ENCODE measurements at regions not wholly inside any gene's neighbourhood (a gene's known extent, or its start where the extent isn't known, plus 50 kb on each side); places are given as distances from the start of the nearest gene placed in this dataset.
"Not testable (repeated sequence)": the region's sequence is repeated elsewhere in the genome, so short reads cannot be mapped to it uniquely, and the experiment has no call there.

DNA sequence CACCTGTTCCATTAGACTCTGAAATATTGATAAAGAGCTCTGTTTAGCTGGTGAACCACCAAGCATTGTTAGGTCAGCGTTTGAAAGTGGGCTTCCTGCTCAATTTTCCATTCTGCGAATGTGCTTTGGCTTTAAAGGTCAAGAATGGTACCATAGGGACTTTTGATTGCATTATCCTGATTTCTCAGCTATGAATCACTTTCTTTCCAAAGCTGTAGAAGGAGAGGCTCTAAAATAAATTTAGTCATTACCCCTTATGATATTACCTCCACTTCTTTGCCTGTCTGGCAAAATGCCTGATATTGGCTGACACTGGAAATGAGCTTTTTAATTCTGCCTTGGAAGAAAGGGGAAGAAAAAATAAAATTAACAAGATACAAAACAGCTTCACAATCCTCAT, 237.2 kb upstream of the CTNND2 start:
- TF ChIP-seq MYC (IDR thresholded peaks at IDR 0.05; ENCODE audit: low read depth, low read length) (no peak), POLR2A (IDR thresholded peaks at IDR 0.05; ENCODE audit: extremely low read depth, insufficient read length) (no peak), CTCF (IDR thresholded peaks at IDR 0.05; ENCODE audit: low read depth, low read length) (no peak), MAX (IDR thresholded peaks at IDR 0.05; ENCODE audit: low read depth, low read length) (no peak)

DNA sequence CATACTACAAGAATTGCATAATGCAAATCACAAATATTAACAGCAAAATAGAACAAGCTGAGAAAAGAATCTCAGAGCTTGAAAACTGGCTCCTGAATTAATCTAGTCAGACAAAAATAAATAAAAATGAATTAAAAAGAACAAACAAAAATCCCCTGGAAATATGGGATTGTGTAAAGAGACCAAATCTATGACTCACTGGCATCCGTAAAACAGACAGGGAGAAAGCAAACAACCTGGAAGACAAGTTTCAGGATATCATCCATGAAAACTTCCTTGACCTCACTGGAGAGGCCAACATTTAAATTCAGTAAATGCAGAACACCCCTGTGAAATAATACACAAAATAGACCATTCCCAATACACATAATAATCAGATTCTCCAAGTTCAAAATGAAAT, 229.3 kb upstream of the CTNND2 start:
- TF ChIP-seq MAX (IDR thresholded peaks at IDR 0.05; ENCODE audit: low read depth, low read length) = no peak
- no peak for TF ChIP-seq CTCF (IDR thresholded peaks at IDR 0.05; ENCODE audit: low read depth, low read length)
- TF ChIP-seq MYC (IDR thresholded peaks at IDR 0.05; ENCODE audit: low read depth, low read length) = no peak
- TF ChIP-seq POLR2A (IDR thresholded peaks at IDR 0.05; ENCODE audit: extremely low read depth, insufficient read length) = no peak
- no peak overlapping the region for H3K4me3 ChIP-seq (ENCODE audit: low read depth, low read length)
- DNase-seq (ENCODE audit: low read depth) = no peak

More for the DNA sequence above, 237.2 kb upstream of the CTNND2 start:
- DNase-seq (ENCODE audit: low read depth) = no peak
- no peak overlapping the region for H3K4me3 ChIP-seq (ENCODE audit: low read depth, low read length)

DNA sequence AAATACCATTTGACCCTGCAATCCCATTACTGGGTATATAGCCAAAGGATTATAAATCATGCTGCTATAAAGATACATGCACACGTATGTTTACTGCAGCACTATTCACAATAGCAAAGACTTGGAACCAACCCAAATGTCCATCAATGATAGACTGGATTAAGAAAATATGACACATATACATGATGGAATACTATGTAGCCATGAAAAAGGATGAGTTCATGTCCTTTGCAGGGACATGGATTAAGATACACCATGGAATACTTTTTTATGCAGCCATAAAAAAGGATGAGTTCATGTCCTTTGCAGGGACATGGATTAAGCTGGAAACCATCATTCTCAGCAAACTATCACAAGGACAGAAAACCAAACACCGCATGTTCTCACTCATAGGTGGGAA, 226.8 kb upstream of the CTNND2 start:
- DNase-seq (ENCODE audit: low read depth); H3K4me3 ChIP-seq (ENCODE audit: low read depth, low read length): not testable (repeated sequence)

GRCh38 chr5:12125895-12126294, 221.6 kb upstream of the CTNND2 start:
- no peak overlapping the region for H3K4me3 ChIP-seq (ENCODE audit: low read depth, low read length)
- TF ChIP-seq MAX (IDR thresholded peaks at IDR 0.05; ENCODE audit: low read depth, low read length) (no peak), CTCF (IDR thresholded peaks at IDR 0.05; ENCODE audit: low read depth, low read length) (no peak), MYC (IDR thresholded peaks at IDR 0.05; ENCODE audit: low read depth, low read length) (no peak), POLR2A (IDR thresholded peaks at IDR 0.05; ENCODE audit: extremely low read depth, insufficient read length) (no peak)
- no peak for DNase-seq (ENCODE audit: low read depth)

DNA sequence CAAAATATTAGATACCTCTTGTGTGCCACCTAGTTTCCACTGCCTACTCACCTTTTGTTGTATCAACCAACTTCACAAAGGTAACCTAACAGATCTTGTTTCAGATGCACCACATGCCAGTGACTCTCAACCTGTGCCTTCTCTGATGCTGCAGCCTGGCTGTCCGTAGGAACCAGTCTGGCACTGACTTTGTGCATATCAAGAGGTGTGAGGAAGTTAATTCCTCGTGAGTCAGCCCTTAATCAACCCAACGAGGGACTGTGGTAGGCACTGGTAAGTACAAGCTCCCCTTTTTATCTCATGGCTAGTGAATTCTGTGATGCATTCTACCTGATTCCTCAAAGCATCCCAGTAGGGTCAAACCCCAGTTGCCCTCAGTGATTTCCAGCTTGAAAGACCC, 215.4 kb upstream of the CTNND2 start:
- TF ChIP-seq POLR2A (IDR thresholded peaks at IDR 0.05; ENCODE audit: extremely low read depth, insufficient read length) (no peak), MYC (IDR thresholded peaks at IDR 0.05; ENCODE audit: low read depth, low read length) (no peak), CTCF (IDR thresholded peaks at IDR 0.05; ENCODE audit: low read depth, low read length) (no peak), MAX (IDR thresholded peaks at IDR 0.05; ENCODE audit: low read depth, low read length) (no peak)
- DNase-seq (ENCODE audit: low read depth) = no peak
- no peak overlapping the region for H3K4me3 ChIP-seq (ENCODE audit: low read depth, low read length)

GRCh38 chr5:12114075-12114474, 209.8 kb upstream of the CTNND2 start:
- no peak for TF ChIP-seq POLR2A (IDR thresholded peaks at IDR 0.05; ENCODE audit: extremely low read depth, insufficient read length)
- no peak for TF ChIP-seq MYC (IDR thresholded peaks at IDR 0.05; ENCODE audit: low read depth, low read length)
- TF ChIP-seq MAX (IDR thresholded peaks at IDR 0.05; ENCODE audit: low read depth, low read length) = no peak
- TF ChIP-seq CTCF (IDR thresholded peaks at IDR 0.05; ENCODE audit: low read depth, low read length) = no peak
- no peak overlapping the region for H3K4me3 ChIP-seq (ENCODE audit: low read depth, low read length)
- no peak for DNase-seq (ENCODE audit: low read depth)
